ENCODE measurements at regions not wholly inside any gene's neighbourhood (a gene's known extent, or its start where the extent isn't known, plus 50 kb on each side); places are given as distances from the start of the nearest gene placed in this dataset.

DNA sequence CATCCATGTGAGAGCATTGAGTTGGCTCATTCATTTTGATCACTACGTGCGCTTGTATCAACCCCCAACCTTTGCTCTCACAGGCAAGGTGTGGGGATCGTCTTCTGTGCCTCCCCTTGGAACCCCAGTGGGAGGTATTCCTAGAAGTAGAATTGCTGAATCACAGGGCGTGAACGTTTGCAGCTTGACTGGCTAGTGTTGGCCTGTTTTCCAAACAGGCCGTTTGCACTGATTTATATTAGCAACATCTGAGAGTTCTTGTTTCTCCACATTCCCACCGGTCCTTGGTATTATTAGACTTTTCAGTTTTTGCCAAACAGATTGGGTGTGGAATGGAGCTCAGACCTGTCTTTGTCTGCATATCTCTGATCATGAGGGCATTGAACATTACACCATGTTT, 288.6 kb upstream of the PWP1 start:
- no peak overlapping the region for H3K27ac ChIP-seq
- no peak for DNase-seq
- TF ChIP-seq, protein P1, sequence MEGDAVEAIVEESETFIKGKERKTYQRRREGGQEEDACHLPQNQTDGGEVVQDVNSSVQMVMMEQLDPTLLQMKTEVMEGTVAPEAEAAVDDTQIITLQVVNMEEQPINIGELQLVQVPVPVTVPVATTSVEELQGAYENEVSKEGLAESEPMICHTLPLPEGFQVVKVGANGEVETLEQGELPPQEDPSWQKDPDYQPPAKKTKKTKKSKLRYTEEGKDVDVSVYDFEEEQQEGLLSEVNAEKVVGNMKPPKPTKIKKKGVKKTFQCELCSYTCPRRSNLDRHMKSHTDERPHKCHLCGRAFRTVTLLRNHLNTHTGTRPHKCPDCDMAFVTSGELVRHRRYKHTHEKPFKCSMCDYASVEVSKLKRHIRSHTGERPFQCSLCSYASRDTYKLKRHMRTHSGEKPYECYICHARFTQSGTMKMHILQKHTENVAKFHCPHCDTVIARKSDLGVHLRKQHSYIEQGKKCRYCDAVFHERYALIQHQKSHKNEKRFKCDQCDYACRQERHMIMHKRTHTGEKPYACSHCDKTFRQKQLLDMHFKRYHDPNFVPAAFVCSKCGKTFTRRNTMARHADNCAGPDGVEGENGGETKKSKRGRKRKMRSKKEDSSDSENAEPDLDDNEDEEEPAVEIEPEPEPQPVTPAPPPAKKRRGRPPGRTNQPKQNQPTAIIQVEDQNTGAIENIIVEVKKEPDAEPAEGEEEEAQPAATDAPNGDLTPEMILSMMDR (IDR thresholded peaks at IDR 0.05; ENCODE audit: low read depth, low read length), result no peak
- H3K36me3 ChIP-seq, result no peaks in the 10 kb centered on the region
- no peak overlapping the region for H3K4me3 ChIP-seq (ENCODE audit: low read depth, low read length)
- no peaks in the 10 kb centered on the region for H3K27me3 ChIP-seq (ENCODE audit: insufficient read depth, low read depth, severe bottlenecking)
- H3K9me3 ChIP-seq (ENCODE audit: severe bottlenecking), result no peaks in the 10 kb centered on the region

DNA sequence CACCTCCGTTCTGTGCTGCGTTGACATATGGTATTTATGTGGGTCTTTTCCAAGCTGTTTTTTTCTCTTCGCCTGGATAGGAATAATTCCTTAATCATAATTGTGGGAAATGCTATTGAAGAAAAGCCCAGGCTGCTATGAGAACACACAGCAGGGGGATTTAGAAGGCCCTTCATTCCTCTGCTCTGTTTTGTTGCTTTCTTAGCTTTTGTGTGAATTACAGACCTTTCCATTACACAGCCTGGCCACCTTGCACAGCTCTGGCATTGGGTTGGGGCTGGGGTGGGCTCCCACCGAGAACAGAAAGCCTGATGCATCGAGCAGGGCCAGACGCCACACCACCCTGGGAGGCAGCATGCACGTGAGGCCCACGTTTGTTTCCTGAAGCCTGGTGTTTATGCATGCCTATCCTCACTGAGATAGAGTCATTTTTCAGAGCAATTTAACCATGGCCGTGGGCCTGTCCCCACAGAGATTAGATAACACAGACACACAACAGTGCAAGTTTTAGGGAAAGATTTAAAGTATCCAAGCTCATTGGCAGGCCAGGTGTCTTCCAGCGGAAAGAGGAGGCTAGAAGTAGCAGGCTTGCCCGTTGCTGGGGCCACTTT, 287.6 kb upstream of the PWP1 start:
- Histone ChIP-seq H3K4me3 (ENCODE audit: low read depth, low read length) (no peak overlapping the region), H3K9me3 (ENCODE audit: severe bottlenecking) (no peaks in the 10 kb centered on the region), H3K36me3 (no peaks in the 10 kb centered on the region), H3K27ac (no peak overlapping the region), H3K27me3 (ENCODE audit: insufficient read depth, low read depth, severe bottlenecking) (no peaks in the 10 kb centered on the region)
- no peak for DNase-seq
- TF ChIP-seq, protein P1 (IDR thresholded peaks at IDR 0.05; ENCODE audit: low read depth, low read length), result no peak

DNA sequence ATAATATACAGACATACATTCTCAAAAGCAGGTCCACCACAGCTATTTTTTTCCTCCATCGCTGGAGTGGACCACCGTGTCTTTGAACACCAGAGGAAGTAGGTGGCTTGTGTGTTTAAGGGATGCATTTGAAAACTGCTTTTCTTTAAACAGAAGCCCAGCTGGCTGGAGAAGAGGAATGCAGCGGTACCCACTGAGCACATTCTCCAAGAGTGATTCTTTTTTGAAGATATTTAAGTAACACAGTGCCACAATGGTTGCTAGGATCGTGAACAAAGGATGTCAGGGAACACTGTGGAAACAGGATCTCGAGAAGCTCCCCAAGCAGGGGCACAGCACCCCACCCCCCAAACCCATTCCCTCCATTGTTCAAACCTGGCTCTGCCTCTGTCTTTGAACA, 286.6 kb upstream of the PWP1 start:
- no peak overlapping the region for H3K4me3 ChIP-seq (ENCODE audit: low read depth, low read length)
- H3K27me3 ChIP-seq (ENCODE audit: insufficient read depth, low read depth, severe bottlenecking), result no peaks in the 10 kb centered on the region
- DNase-seq, result no peak
- H3K36me3 ChIP-seq, result no peaks in the 10 kb centered on the region
- H3K27ac ChIP-seq, result no peak overlapping the region
- TF ChIP-seq, protein P1 (IDR thresholded peaks at IDR 0.05; ENCODE audit: low read depth, low read length), result no peak
- no peaks in the 10 kb centered on the region for H3K9me3 ChIP-seq (ENCODE audit: severe bottlenecking)

DNA sequence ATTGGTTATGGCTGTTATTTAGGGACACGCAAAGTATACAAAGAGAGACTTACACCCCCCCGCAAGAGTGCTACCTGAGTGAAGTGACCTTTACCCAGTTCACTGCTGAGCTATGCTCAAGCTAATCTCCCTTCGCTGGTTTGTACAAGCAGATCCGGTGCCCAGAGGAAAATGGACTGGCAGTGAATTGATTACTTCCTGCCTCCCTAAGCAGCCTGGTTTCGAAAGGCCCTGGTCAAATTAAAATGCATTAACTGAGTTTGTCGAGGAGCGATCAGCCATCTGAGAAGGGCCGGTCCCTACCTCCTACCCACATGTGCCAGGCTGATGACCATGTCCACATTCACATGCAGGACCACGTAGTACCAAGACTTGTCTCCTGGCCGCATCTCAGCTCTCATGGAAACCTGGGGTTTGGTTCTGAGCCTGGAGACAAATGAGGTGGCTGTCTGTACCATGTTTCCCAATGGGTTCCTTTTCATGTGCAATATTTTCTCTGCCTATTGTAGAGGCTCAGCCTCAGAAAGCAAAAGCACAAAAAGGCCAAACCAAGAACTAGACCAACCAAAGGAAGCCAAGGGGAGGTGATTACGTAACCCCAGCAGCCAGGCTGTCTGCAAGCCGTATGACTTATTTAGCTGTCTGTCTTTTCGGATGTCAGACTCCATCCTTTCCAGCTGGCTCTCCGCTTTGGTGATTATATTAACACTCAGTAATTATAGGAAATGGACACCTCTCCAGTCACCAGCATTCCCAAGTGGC, 284.7 kb upstream of the PWP1 start:
- H3K4me3 ChIP-seq (ENCODE audit: low read depth, low read length), result no peak overlapping the region
- H3K27me3 ChIP-seq (ENCODE audit: insufficient read depth, low read depth, severe bottlenecking), result no peaks in the 10 kb centered on the region
- no peaks in the 10 kb centered on the region for H3K9me3 ChIP-seq (ENCODE audit: severe bottlenecking)
- no peak for DNase-seq
- H3K27ac ChIP-seq, result no peak overlapping the region
- H3K36me3 ChIP-seq, result no peaks in the 10 kb centered on the region
- TF ChIP-seq, protein P1 (IDR thresholded peaks at IDR 0.05; ENCODE audit: low read depth, low read length), result no peak

DNA sequence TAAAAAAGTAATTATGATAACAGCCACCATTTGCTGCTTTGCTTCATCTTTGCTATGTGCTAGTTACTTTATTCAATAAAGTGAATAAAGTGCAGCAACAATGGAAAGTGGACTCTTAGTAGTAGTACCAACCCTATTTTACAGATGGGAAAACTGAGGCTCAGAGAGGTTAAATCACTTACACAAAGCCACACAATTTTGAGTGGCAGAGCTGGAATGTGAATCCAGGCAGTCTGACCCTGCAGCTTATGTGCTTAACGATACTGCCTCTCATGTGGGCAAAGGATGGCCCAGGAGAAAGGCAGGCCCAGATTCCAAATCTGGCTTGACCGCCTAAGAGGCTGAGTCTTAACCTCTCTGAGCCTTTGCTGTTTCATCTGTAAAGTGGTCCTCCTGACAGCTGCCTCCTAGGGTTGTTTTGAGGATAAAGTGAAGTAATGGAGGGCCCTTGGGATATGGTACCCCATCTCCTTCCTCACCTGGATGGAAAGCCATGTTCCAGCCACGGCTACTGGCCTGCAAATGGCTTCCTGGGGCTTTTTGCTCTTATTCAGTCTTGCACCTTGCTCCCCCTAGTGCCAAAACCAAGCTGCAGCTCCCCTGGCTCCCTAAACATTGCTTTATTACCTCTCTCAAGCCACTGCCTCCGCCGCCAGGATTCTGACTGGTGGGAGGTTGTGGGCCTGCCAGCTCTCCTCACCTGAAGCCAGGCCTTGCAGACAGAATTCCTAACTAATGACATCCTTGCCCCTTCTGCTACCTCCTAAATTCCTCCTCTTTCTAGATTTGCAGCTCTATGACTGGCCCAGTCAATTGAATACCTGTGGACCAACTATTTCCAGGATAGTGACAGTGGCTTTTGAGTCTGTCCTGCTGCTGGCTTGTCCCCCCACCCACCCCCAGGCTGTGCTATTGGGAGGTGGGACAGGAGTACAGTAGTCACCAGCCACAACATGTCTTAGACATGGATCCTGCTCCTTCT, 283.3 kb upstream of the PWP1 start:
- H3K27me3 ChIP-seq (ENCODE audit: insufficient read depth, low read depth, severe bottlenecking), result no peaks in the 10 kb centered on the region
- H3K27ac ChIP-seq, result no peak overlapping the region
- H3K9me3 ChIP-seq (ENCODE audit: severe bottlenecking), result no peaks in the 10 kb centered on the region
- TF ChIP-seq, protein P1 (IDR thresholded peaks at IDR 0.05; ENCODE audit: low read depth, low read length), result peak; percentile 84
- no peaks in the 10 kb centered on the region for H3K36me3 ChIP-seq
- peak; percentile 81 for DNase-seq
- H3K4me3 ChIP-seq (ENCODE audit: low read depth, low read length), result no peak overlapping the region

Measured in WERI-Rb-1 (cell line).